ENCODE measurements at regions not wholly inside any gene's neighbourhood (a gene's known extent, or its start where the extent isn't known, plus 50 kb on each side); places are given as distances from the start of the nearest gene placed in this dataset.

- no peak for TF ChIP-seq CTCF (IDR thresholded peaks at IDR 0.05; ENCODE audit: low read depth, low read length)
- no peak for TF ChIP-seq EZH2phosphoT487 (IDR thresholded peaks at IDR 0.05; ENCODE audit: low read depth)
Observed at GRCh38 chr1:191026828-191027227, 549.2 kb upstream of the BRINP3 start.
